ENCODE measurements at regions not wholly inside any gene's neighbourhood (a gene's known extent, or its start where the extent isn't known, plus 50 kb on each side); places are given as distances from the start of the nearest gene placed in this dataset.
"Not testable (repeated sequence)": the region's sequence is repeated elsewhere in the genome, so short reads cannot be mapped to it uniquely, and the experiment has no call there.

- Histone ChIP-seq H3K27ac (ENCODE audit: low read length) (no peak overlapping the region), H3K4me2 (ENCODE audit: low read depth, low read length, poor library complexity, severe bottlenecking) (no peak overlapping the region), H3K4me1 (ENCODE audit: low read length) (no peaks in the 10 kb centered on the region), H3K79me2 (ENCODE audit: low read length) (no peaks in the 10 kb centered on the region), H3K9ac (ENCODE audit: low read length) (no peak overlapping the region), H2AFZ (ENCODE audit: low read length) (no peak overlapping the region), H3K9me2 (replicated peaks; ENCODE audit: insufficient read depth, low read length) (no peaks in the 10 kb centered on the region), H3K4me3 (ENCODE audit: low read length) (no peak overlapping the region), H3K36me3 (ENCODE audit: insufficient read depth, low read length) (no peaks in the 10 kb centered on the region), H3K9me3 (ENCODE audit: low read length) (no peaks in the 10 kb centered on the region), H4K20me1 (ENCODE audit: insufficient read depth, low read depth, low read length) (no peaks in the 10 kb centered on the region), H3K27me3 (ENCODE audit: low read length) (no peaks in the 10 kb centered on the region)
- DNase-seq = no peak
Measured at GRCh38 chr2:118423776-118424175, 335.5 kb downstream of the INSIG2 start.

- no peak for DNase-seq
- no peaks in the 10 kb centered on the region for H3K27me3 ChIP-seq (ENCODE audit: low read length)
- no peak overlapping the region for H3K9ac ChIP-seq (ENCODE audit: low read length)
- H4K20me1 ChIP-seq (ENCODE audit: insufficient read depth, low read depth, low read length) = no peaks in the 10 kb centered on the region
- H3K9me2 ChIP-seq (replicated peaks; ENCODE audit: insufficient read depth, low read length) = no peaks in the 10 kb centered on the region
- H2AFZ ChIP-seq (ENCODE audit: low read length) = no peak overlapping the region
- H3K4me3 ChIP-seq (ENCODE audit: low read length) = no peak overlapping the region
- no peak overlapping the region for H3K4me2 ChIP-seq (ENCODE audit: low read depth, low read length, poor library complexity, severe bottlenecking)
- H3K4me1 ChIP-seq (ENCODE audit: low read length) = no peaks in the 10 kb centered on the region
- no peak overlapping the region for H3K27ac ChIP-seq (ENCODE audit: low read length)
- no peaks in the 10 kb centered on the region for H3K79me2 ChIP-seq (ENCODE audit: low read length)
- H3K9me3 ChIP-seq (ENCODE audit: low read length) = no peaks in the 10 kb centered on the region
- H3K36me3 ChIP-seq (ENCODE audit: insufficient read depth, low read length) = no peaks in the 10 kb centered on the region
Measured at GRCh38 chr2:118421648-118422047, 333.4 kb downstream of the INSIG2 start.

GRCh38 chr2:118417406-118418120 is 329.3 kb downstream of the INSIG2 start:
- no peaks in the 10 kb centered on the region for H3K4me1 ChIP-seq (ENCODE audit: low read length)
- no peak overlapping the region for H3K9ac ChIP-seq (ENCODE audit: low read length)
- H2AFZ ChIP-seq (ENCODE audit: low read length) = no peak overlapping the region
- no peaks in the 10 kb centered on the region for H3K9me2 ChIP-seq (replicated peaks; ENCODE audit: insufficient read depth, low read length)
- no peak for DNase-seq
- H3K9me3 ChIP-seq (ENCODE audit: low read length) = no peaks in the 10 kb centered on the region
- no peaks in the 10 kb centered on the region for H4K20me1 ChIP-seq (ENCODE audit: insufficient read depth, low read depth, low read length)
- H3K79me2 ChIP-seq (ENCODE audit: low read length) = no peaks in the 10 kb centered on the region
- no peak overlapping the region for H3K27ac ChIP-seq (ENCODE audit: low read length)
- no peak overlapping the region for H3K4me2 ChIP-seq (ENCODE audit: low read depth, low read length, poor library complexity, severe bottlenecking)
- no peaks in the 10 kb centered on the region for H3K36me3 ChIP-seq (ENCODE audit: insufficient read depth, low read length)
- H3K4me3 ChIP-seq (ENCODE audit: low read length) = no peak overlapping the region
- no peaks in the 10 kb centered on the region for H3K27me3 ChIP-seq (ENCODE audit: low read length)

GRCh38 chr2:118415186-118415585 is 326.9 kb downstream of the INSIG2 start:
- H3K27ac ChIP-seq (ENCODE audit: low read length); H3K79me2 ChIP-seq (ENCODE audit: low read length); H2AFZ ChIP-seq (ENCODE audit: low read length); H4K20me1 ChIP-seq (ENCODE audit: insufficient read depth, low read depth, low read length); H3K9me2 ChIP-seq (replicated peaks; ENCODE audit: insufficient read depth, low read length); H3K4me1 ChIP-seq (ENCODE audit: low read length); H3K9ac ChIP-seq (ENCODE audit: low read length); H3K4me2 ChIP-seq (ENCODE audit: low read depth, low read length, poor library complexity, severe bottlenecking); H3K27me3 ChIP-seq (ENCODE audit: low read length); H3K4me3 ChIP-seq (ENCODE audit: low read length); DNase-seq; H3K9me3 ChIP-seq (ENCODE audit: low read length); H3K36me3 ChIP-seq (ENCODE audit: insufficient read depth, low read length): not testable (repeated sequence)

GRCh38 chr2:118403658-118404451 is 315.6 kb downstream of the INSIG2 start:
- H3K4me1 ChIP-seq (ENCODE audit: low read length) = no peaks in the 10 kb centered on the region
- no peak overlapping the region for H2AFZ ChIP-seq (ENCODE audit: low read length)
- H3K4me2 ChIP-seq (ENCODE audit: low read depth, low read length, poor library complexity, severe bottlenecking) = no peak overlapping the region
- no peaks in the 10 kb centered on the region for H4K20me1 ChIP-seq (ENCODE audit: insufficient read depth, low read depth, low read length)
- no peak overlapping the region for H3K4me3 ChIP-seq (ENCODE audit: low read length)
- no peaks in the 10 kb centered on the region for H3K79me2 ChIP-seq (ENCODE audit: low read length)
- no peaks in the 10 kb centered on the region for H3K36me3 ChIP-seq (ENCODE audit: insufficient read depth, low read length)
- no peaks in the 10 kb centered on the region for H3K9me3 ChIP-seq (ENCODE audit: low read length)
- no peak overlapping the region for H3K27ac ChIP-seq (ENCODE audit: low read length)
- no peak overlapping the region for H3K9ac ChIP-seq (ENCODE audit: low read length)
- H3K9me2 ChIP-seq (replicated peaks; ENCODE audit: insufficient read depth, low read length) = no peaks in the 10 kb centered on the region
- no peaks in the 10 kb centered on the region for H3K27me3 ChIP-seq (ENCODE audit: low read length)
- DNase-seq = no peak

- H3K4me2 ChIP-seq (ENCODE audit: low read depth, low read length, poor library complexity, severe bottlenecking) = no peak overlapping the region
- H3K4me1 ChIP-seq (ENCODE audit: low read length) = no peaks in the 10 kb centered on the region
- H3K36me3 ChIP-seq (ENCODE audit: insufficient read depth, low read length) = no peaks in the 10 kb centered on the region
- DNase-seq = no peak
- no peak overlapping the region for H3K27ac ChIP-seq (ENCODE audit: low read length)
- no peak overlapping the region for H2AFZ ChIP-seq (ENCODE audit: low read length)
- H3K9me2 ChIP-seq (replicated peaks; ENCODE audit: insufficient read depth, low read length) = no peaks in the 10 kb centered on the region
- no peaks in the 10 kb centered on the region for H4K20me1 ChIP-seq (ENCODE audit: insufficient read depth, low read depth, low read length)
- no peak overlapping the region for H3K4me3 ChIP-seq (ENCODE audit: low read length)
- H3K9me3 ChIP-seq (ENCODE audit: low read length) = no peaks in the 10 kb centered on the region
- no peaks in the 10 kb centered on the region for H3K79me2 ChIP-seq (ENCODE audit: low read length)
- H3K27me3 ChIP-seq (ENCODE audit: low read length) = no peaks in the 10 kb centered on the region
- no peak overlapping the region for H3K9ac ChIP-seq (ENCODE audit: low read length)
Measured at GRCh38 chr2:118388771-118389170, 300.5 kb downstream of the INSIG2 start.

GRCh38 chr2:118387509-118387908 is 299.2 kb downstream of the INSIG2 start:
- H3K4me2 ChIP-seq (ENCODE audit: low read depth, low read length, poor library complexity, severe bottlenecking) = no peak overlapping the region
- H3K9ac ChIP-seq (ENCODE audit: low read length) = no peak overlapping the region
- H3K27me3 ChIP-seq (ENCODE audit: low read length) = no peaks in the 10 kb centered on the region
- no peak overlapping the region for H2AFZ ChIP-seq (ENCODE audit: low read length)
- H3K4me3 ChIP-seq (ENCODE audit: low read length) = no peak overlapping the region
- H3K4me1 ChIP-seq (ENCODE audit: low read length) = no peaks in the 10 kb centered on the region
- no peaks in the 10 kb centered on the region for H3K9me2 ChIP-seq (replicated peaks; ENCODE audit: insufficient read depth, low read length)
- no peaks in the 10 kb centered on the region for H4K20me1 ChIP-seq (ENCODE audit: insufficient read depth, low read depth, low read length)
- H3K36me3 ChIP-seq (ENCODE audit: insufficient read depth, low read length) = no peaks in the 10 kb centered on the region
- no peak overlapping the region for H3K27ac ChIP-seq (ENCODE audit: low read length)
- no peaks in the 10 kb centered on the region for H3K9me3 ChIP-seq (ENCODE audit: low read length)
- H3K79me2 ChIP-seq (ENCODE audit: low read length) = no peaks in the 10 kb centered on the region
- DNase-seq = no peak

GRCh38 chr2:118386641-118387302 is 298.5 kb downstream of the INSIG2 start:
- no peak overlapping the region for H3K9ac ChIP-seq (ENCODE audit: low read length)
- H3K9me3 ChIP-seq (ENCODE audit: low read length) = no peaks in the 10 kb centered on the region
- H3K36me3 ChIP-seq (ENCODE audit: insufficient read depth, low read length) = no peaks in the 10 kb centered on the region
- H2AFZ ChIP-seq (ENCODE audit: low read length) = no peak overlapping the region
- H3K4me1 ChIP-seq (ENCODE audit: low read length) = no peaks in the 10 kb centered on the region
- no peak overlapping the region for H3K27ac ChIP-seq (ENCODE audit: low read length)
- no peaks in the 10 kb centered on the region for H3K79me2 ChIP-seq (ENCODE audit: low read length)
- H4K20me1 ChIP-seq (ENCODE audit: insufficient read depth, low read depth, low read length) = no peaks in the 10 kb centered on the region
- no peaks in the 10 kb centered on the region for H3K9me2 ChIP-seq (replicated peaks; ENCODE audit: insufficient read depth, low read length)
- no peak for DNase-seq
- H3K27me3 ChIP-seq (ENCODE audit: low read length) = no peaks in the 10 kb centered on the region
- no peak overlapping the region for H3K4me2 ChIP-seq (ENCODE audit: low read depth, low read length, poor library complexity, severe bottlenecking)
- H3K4me3 ChIP-seq (ENCODE audit: low read length) = no peak overlapping the region

Data from Karpas-422 (cell line).